ENCODE measurements at regions not wholly inside any gene's neighbourhood (a gene's known extent, or its start where the extent isn't known, plus 50 kb on each side); places are given as distances from the start of the nearest gene placed in this dataset.

- ChIA-PET CTCF (no interaction called here), POLR2A (no interaction called here)
- Histone ChIP-seq H3K4me2 (no peak overlapping the region), H3K4me1 (ENCODE audit: control insufficient read depth in 1 of 2, insufficient read depth in 2 of 2, low read depth in 1 of 2, low read length in 1 of 2) (no peaks in the 10 kb centered on the region), H3K9me3 (peaks cover 6% of the 10 kb centered on the region; the same call in 1 of the 2 replicates), H3K9ac (no peak overlapping the region), H3K27ac (ENCODE audit: low read depth in 2 of 2, low read length in 1 of 2) (no peak overlapping the region), H3K4me3 (ENCODE audit: low read depth in 2 of 2, low read length in 1 of 2) (no peak overlapping the region), H2AFZ (ENCODE audit: low read depth) (no peak overlapping the region), H3F3A (replicated peaks; ENCODE audit: insufficient read depth) (no peaks in the 10 kb centered on the region), H3K79me2 (ENCODE audit: insufficient read depth) (no peaks in the 10 kb centered on the region), H4K20me1 (ENCODE audit: insufficient read depth) (no peaks in the 10 kb centered on the region), H3K9me2 (no peaks in the 10 kb centered on the region), H3K27me3 (ENCODE audit: insufficient read depth) (no peaks in the 10 kb centered on the region), H3K36me3 (replicated peaks in 1 of 2; ENCODE audit: control insufficient read depth in 1 of 2, insufficient read depth in 2 of 2, low read length in 1 of 2) (no peaks in the 10 kb centered on the region)
- WGBS (ENCODE audit: low lambda C conversion rate), result 21% methylated on average over 2 of the region's 2 CpGs
- TF ChIP-seq, protein P1, sequence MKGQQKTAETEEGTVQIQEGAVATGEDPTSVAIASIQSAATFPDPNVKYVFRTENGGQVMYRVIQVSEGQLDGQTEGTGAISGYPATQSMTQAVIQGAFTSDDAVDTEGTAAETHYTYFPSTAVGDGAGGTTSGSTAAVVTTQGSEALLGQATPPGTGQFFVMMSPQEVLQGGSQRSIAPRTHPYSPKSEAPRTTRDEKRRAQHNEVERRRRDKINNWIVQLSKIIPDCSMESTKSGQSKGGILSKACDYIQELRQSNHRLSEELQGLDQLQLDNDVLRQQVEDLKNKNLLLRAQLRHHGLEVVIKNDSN (IDR thresholded peaks at IDR 0.05; ENCODE audit: borderline replicate concordance, low read depth), result no peak
- TF ChIP-seq GABPA (IDR thresholded peaks at IDR 0.05; ENCODE audit: low read depth) (no peak), FOXJ3 (CRISPR knock-in tag; IDR thresholded peaks at IDR 0.05) (no peak), RCOR1 (IDR thresholded peaks at IDR 0.05; ENCODE audit: low read length) (no peak), TEAD4 (IDR thresholded peaks at IDR 0.05; ENCODE audit: borderline replicate concordance, insufficient read depth) (no peak), TCF12 (IDR thresholded peaks at IDR 0.05) (no peak), MXI1 (IDR thresholded peaks at IDR 0.05; ENCODE audit: low read depth, low read length) (no peak), EZH2phosphoT487 (IDR thresholded peaks at IDR 0.05; ENCODE audit: borderline replicate concordance, low read depth) (no peak), RAD21 (IDR thresholded peaks at IDR 0.05; ENCODE audit: low read length) (no peak), SIN3A (IDR thresholded peaks at IDR 0.05; ENCODE audit: borderline replicate concordance, low read depth, low read length) (no peak), JUND (IDR thresholded peaks at IDR 0.05) (no peak), TAF1 (IDR thresholded peaks at IDR 0.05; ENCODE audit: borderline replicate concordance, low read depth, low read length) (no peak), CHD2 (IDR thresholded peaks at IDR 0.05; ENCODE audit: low read length, partially characterized antibody) (no peak), NRF1 (IDR thresholded peaks at IDR 0.05; ENCODE audit: low read depth, low read length) (no peak)
- TF ChIP-seq, protein P2, sequence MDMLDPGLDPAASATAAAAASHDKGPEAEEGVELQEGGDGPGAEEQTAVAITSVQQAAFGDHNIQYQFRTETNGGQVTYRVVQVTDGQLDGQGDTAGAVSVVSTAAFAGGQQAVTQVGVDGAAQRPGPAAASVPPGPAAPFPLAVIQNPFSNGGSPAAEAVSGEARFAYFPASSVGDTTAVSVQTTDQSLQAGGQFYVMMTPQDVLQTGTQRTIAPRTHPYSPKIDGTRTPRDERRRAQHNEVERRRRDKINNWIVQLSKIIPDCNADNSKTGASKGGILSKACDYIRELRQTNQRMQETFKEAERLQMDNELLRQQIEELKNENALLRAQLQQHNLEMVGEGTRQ (IDR thresholded peaks at IDR 0.05; ENCODE audit: borderline replicate concordance, low read depth, low read length), result no peak
- no peak for DNase-seq
These were observed 536.3 kb downstream of the TBC1D4 start for GRCh38 chr13:74945637-74946036.

DNA sequence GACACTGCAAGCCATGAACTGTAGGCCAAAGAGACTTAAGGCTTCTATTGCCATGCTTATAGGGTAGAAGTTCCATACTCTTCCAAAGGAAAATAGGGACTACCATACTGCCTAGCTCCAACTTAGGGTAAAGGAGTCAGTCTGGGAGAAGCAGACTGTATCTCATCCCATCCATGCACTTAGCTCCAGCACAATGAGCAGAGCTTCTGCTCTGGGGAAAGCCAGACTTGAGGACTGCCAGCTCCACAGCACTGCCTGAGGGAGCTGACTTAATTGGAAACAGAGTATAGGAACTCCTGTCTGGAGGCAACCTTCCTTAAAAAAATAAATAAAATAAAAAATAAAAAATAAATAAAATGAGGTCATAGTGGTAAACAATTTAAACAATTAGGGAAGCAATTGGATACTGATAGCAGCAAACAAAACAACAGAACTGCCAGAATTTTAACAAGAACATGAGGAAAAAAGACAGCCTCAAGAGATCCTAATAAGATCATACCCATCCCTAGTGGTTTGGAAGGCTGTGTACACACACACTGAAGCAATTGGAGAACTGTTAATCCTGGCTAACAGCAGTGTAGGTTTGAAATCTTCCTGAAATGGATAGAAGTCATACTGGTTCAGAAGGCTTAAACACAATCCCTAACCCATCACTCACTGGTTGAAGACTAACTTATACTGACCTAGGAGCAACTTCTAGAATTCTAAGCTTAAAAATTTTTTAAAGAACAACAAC, 550.1 kb downstream of the TBC1D4 start:
- Histone ChIP-seq H3K4me2 (no peak overlapping the region), H3K79me2 (ENCODE audit: insufficient read depth) (no peaks in the 10 kb centered on the region), H3K4me1 (ENCODE audit: control insufficient read depth in 1 of 2, insufficient read depth in 2 of 2, low read depth in 1 of 2, low read length in 1 of 2) (peaks cover 0 to 9% of the 10 kb centered on the region in 2 experiments; a peak in 2 of 4 replicates), H4K20me1 (ENCODE audit: insufficient read depth) (no peaks in the 10 kb centered on the region), H3K9me3 (no peaks in the 10 kb centered on the region), H2AFZ (ENCODE audit: low read depth) (no peak overlapping the region), H3K36me3 (replicated peaks in 1 of 2; ENCODE audit: control insufficient read depth in 1 of 2, insufficient read depth in 2 of 2, low read length in 1 of 2) (no peaks in the 10 kb centered on the region), H3K9ac (no peak overlapping the region), H3K9me2 (no peaks in the 10 kb centered on the region), H3K4me3 (ENCODE audit: low read depth in 2 of 2, low read length in 1 of 2) (no peak overlapping the region), H3K27me3 (ENCODE audit: insufficient read depth) (no peaks in the 10 kb centered on the region), H3K27ac (ENCODE audit: low read depth in 2 of 2, low read length in 1 of 2) (peak overlapping the region in 1 of 2 experiments; percentile 64; a peak in 2 of 4 replicates), H3F3A (replicated peaks; ENCODE audit: insufficient read depth) (peaks cover 6% of the 10 kb centered on the region)
- DNase-seq, result peak; percentile 35
- CTCF ChIA-PET, result interaction anchor here (1.7 kb wide), 1 partner anchor 288 kb away, joined by 5 read pairs; no protein-coding TSS in a partner anchor
- POLR2A ChIA-PET, result no interaction called here
- TF ChIP-seq TCF12 (IDR thresholded peaks at IDR 0.05), result no peak
- no peak for TF ChIP-seq RFX5 (IDR thresholded peaks at IDR 0.05; ENCODE audit: low read length)
- peak in 1 of 2 experiments; percentile 25; a peak in 1 of 4 replicates for TF ChIP-seq EP300 (IDR thresholded peaks at IDR 0.05; ENCODE audit: borderline replicate concordance in 1 of 2, low read depth in 1 of 2, low read length in 1 of 2)
